DMS153 treated with DMSO at 0.1 percent for 48 hours (cell line): ENCODE measurements at regions not wholly inside any gene's neighbourhood (a gene's known extent, or its start where the extent isn't known, plus 50 kb on each side); places are given as distances from the start of the nearest gene placed in this dataset.
"Not testable (repeated sequence)": the region's sequence is repeated elsewhere in the genome, so short reads cannot be mapped to it uniquely, and the experiment has no call there.

ENCODE experiments used
- DNase-seq: peaks from one replicate; lab custom pipeline; 2025; ENCODE audit not compliant: unreplicated experiment; lab: John Stamatoyannopoulos, UW

DNA sequence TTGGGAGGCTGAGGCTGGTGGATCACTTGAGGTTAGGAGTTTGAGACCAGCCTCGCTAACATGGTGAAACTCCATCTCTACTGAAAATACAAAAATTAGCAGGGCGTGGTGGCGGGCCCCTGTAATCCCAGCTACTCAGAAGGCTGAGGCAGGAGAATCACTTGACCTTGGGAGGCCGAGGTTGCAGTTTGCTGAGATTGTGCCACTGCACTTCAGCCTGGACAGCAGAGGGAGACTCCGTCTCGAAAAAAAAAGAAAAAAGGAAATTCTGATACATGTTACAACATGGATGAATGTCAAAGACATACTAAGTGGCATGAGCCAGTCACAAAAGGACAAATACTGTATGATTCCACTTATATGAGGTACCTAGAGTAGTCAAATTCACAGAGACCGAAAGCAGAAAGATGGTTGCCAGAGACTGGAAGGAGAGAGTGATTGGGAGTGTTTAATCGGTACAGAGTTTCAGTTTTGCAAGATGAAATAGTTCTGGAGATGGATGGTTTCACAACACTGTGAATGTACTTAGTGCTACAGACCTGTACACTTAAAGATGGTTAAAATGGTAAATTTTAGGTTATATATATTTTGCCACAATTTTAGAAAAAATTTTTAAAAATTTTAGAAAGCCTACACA lies 92.3 kb downstream of the BLID start:
- no peak for DNase-seq

DNA sequence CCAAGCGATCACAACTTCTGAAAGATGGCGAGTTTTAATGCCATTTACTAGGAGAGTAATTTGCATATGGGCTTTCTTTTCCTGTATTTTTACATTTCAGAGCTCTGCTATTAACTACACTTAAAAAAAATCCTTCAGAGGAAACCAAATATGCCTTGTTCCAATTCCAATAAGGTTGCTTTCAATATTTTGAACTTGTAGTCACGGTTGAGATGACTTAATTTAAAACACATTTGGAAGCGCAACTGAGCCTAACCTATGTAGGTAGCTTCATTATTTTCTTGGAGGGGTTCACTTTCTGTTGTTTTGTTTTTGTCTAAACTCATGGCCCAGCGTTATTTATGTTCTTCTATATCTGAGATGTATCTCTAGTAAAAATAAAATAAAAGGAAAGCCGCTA lies 93.4 kb downstream of the BLID start:
- no peak for DNase-seq

DNA sequence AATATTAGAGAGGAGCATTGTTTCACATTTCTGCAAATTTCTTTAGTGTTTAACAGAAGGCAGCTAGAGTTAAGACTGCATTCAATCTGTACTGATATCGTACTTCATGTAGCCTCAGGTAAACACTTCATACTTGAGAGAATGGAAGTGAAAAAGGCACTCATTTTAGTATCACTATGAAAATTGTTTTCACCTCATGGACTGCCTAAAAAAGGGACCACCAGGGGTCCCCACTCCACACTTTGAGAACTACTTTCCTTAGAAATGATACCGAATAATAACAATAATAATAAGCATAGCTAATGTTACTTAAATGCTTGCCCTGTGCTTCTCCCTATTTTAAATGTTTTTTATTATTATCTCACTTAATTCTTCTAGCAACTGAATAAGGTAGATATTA lies 95.1 kb downstream of the BLID start:
- DNase-seq = no peak

DNA sequence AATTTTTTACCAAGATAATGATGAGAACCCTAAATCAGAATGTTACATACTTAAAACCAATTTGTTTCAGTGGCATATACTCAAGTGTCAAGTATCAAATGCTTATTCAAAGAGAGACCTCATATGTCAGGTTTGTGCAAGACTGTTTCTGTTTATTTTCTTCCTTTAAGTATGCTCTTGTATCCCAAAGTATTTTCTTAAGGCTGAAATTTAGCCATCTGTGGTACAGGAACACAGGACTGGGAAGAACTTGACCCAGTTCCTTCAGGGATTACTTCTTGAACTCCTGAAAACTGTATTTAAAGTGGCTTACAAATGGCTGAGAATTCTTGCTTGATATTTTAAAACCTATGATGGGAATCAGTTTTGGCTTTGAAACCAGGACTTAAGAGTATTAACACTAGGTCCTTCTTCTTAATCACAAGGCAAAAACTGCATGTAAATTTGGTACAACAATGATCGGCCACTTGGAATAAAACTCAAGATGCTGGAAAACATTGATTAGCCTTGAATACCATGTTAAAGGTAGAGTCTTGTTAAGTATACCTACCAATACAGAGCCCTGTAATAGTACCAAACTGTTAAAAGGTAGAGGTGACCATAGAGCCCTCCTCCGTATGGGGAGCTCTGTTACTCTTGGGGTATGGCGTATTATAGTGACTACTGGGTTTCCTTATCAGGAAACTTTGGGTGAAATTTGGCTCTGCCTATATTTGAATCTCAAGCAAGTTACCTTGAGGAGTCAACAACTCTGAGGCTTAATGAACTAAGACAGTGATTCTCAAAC lies 95.9 kb downstream of the BLID start:
- no peak for DNase-seq

DNA sequence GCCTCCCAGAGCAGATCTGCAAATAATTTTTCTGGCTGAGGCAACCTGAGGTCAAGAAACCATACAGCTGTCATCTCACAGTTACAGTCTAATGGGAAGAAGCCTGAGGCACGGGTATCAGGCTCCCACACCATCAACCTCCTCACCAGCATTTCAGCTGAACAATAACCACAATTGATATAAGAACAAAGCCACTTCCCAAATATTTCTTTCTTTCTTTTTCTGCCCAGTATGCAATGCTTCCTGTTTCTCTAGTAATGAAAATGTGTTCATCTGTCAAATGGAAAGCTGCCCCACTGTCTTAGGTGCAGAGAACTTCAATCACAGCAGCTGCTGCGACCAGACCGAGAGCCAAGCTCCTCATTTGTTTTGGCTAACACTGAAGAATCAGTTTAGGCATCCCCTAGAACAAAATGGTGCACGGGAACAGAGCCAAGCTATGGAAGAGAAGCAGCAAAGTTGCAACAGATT lies 108.4 kb downstream of the BLID start:
- DNase-seq = no peak

DNA sequence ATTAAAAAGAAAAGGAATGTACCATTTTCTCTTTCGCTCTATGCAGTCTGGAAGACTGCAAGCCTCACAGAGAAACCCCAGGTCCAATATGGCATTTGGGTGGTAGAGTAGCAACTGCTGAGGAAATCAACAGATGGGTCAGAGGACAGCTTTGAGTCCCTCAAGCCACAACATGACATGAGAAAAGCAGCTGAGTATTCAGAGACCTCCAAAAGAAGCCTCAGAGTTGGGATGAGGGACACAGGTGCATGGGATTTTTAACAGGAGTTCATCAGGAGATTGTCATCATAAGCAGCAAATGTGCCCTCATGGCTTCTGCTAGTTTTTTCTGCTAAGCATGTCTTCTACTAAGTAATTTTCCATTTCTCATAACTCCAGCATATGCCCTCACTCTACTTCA lies 111.6 kb downstream of the BLID start:
- no peak for DNase-seq

DNA sequence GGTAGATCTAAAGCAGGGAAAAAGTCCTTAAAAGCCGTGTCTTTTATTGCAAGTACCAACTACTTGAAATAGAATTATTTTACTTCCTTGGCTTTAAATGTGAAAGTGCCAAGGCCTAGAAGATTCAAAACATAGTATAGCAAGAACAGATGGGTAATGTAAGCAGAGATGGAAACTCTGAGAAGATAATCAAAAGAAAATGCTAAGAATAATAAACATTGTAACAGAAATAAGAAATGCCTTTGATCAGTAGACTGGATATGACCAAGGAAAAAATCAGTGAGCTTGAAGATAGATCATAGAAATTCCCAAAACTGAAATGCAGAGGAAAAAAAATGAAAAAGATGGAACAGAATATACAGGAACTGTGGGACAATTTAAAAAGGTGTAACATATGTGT lies 113.1 kb downstream of the BLID start:
- no peak for DNase-seq

DNA sequence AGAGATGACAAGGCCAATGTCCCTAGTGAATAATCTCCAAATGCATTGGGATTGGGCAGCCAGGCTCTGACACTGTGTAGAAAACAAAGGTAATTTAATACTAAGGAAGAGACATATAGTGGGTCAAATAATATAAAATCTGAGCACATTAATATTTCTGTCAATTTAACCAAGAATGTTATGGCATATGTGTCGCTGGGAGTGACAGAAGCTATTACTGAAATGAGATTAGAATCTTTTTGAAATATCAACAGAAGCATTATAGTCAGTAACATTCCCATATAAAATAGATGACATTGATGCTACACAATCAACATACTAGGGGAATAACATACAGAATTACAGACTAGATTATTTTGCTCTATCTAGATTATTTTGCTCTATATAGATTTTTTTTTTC lies 114.0 kb downstream of the BLID start:
- no peak for DNase-seq

DNA sequence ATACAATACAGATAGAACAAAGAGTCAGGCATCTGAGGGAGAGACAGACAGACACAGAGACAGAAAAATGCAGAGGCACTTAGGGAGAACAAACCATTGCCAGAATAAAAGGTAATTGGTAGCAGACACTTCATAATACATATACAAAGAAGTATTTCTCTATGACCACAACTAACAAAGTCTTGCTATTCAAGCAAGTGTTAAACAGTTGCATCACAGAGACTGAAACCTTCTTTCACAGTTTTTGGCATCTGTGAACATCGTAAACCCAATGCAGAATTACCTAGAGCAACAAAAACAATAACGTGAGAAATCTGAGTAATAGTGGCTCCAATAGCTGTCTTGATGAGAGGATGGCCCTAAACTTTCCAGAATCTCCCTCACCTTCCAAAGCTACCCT lies 116.4 kb downstream of the BLID start:
- no peak for DNase-seq

DNA sequence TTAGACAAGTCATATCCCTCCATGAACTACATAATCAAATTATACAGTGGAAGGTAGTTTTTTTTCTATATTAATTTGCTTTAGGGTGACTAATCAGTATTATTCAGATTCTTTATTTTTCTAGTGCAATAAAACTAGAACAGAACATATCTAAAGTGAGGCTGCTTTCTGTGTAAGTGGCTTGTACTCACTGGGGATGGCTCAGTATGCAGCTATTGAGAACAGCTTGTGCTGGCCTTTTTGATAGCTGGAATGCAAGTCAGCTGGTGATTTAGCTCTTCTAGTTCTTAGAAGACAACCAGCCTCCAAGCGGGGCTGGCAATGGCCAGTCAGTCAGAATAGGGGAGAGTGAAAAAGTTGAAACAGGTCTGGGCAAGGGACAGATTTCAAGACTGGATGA lies 119.4 kb downstream of the BLID start:
- no peak for DNase-seq

DNA sequence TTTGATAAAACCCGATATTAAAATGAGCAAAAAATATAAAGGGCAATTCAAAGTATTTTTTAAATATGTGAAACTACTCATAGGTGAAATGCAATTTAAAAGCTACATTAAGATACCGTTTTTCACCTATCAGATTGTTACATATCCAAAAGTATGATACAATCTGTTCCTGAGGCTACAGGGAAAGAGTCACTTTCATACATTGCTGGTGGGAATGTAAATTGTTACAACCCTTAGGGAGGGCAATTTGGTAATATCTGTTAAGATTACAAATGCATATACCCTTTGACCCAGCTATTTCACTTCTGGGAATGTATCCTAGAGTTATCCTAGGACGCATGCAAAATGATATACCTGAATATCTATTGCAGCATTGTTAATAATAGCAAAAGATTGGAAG lies 132.1 kb downstream of the BLID start:
- no peak for DNase-seq

DNA sequence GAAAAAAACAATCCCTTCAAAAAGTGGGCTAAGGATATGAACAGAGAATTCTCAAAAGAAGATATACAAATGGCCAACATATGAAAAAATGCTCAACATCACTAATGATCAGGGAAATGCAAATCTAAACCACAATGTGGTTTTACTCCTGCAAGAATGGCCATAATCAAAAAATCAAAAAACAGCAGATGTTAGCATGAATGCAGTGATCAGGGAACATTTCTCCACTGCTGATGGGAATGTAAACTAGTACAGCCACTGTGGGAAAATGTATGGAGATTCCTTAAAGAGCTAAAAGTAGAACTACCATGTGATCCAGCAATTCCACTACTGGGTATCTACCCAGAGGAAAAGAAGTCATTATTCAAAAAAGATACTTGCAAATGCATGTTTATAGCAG lies 138.1 kb downstream of the BLID start:
- DNase-seq = not testable (repeated sequence)

DNA sequence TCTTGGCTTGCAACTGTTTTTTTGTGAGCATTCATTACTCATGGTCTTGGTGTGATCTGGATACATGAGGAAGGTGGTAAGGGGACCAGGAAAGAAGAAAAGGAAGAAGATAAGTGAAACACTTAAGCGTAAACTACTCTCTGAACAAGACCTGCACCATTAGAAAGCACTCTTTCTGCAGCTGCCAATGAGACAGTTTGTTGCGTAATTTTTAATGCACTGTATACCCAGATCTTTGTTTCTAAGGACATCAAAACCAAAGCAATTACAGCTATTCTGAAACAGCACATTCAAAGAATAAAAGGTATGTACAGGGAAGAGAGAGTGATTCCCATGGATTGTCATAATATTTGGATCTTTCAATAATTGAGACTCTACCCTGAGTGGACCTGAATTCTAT lies 147.4 kb downstream of the BLID start:
- no peak for DNase-seq

DNA sequence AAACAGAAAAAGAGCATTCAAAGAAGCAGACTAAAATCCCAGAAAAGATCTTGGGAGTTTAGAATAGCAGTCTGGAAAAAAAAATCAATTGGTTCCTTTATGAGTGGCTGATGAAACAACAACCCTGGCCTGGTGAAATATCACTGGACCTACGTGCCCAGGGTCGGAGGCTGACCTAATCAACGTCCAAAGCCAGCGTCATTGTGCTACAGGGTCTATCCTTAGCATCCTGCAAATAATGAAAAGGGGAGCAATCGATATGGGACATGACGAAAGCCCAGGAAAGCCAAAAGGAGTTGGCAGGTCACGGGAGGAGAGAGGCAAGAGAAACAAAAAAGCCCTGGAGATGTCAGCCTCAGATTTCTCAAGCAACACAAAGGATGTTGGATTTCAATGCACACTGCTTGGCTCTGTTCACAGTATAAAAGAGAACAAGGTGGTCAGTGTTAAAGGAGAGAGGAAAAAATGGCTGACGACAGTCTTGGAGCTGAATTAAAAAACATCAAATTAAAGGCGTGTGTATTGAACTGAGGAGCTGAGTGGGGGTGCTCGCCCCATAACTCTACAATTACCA lies 148.8 kb downstream of the BLID start:
- no peak for DNase-seq

DNA sequence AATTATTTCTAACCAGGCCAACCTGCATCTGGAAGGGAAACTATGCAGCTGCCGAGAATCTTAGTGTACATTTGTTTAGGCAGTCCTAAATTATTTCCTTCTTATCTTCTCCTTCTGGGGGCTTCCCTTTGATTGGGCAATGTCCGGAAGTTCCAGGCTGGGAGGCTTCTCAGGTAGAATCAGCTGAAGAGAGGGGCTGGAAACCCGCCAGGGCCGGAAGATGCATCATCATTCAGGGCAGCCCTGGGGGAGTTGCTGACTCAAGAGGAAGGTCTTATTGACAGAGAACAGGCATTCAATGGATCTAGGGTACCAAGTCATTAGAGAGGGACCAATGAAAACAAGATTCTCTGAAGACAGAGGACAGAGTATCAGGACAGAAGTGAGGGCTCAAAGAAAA lies 150.7 kb downstream of the BLID start:
- DNase-seq = no peak

DNA sequence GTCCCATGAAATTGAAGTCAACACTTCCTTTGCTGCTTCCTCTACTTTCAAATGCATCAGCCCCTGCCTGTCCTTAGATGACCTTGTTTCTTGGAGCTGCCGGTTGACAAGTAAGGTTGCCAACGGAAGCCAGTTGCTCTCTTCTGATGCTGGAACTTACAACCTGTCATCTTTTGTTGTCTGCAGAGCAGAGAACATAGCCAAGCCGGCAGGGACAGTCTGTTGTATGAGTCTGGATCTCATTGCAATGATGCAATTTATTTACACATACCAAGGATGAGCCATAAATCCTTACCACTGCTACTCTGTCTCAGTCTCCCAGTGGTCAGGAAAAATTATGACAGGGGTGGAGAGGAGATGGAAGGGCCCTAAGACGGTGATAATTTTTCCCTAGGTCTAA lies 151.4 kb downstream of the BLID start:
- peak; percentile 12 for DNase-seq

DNA sequence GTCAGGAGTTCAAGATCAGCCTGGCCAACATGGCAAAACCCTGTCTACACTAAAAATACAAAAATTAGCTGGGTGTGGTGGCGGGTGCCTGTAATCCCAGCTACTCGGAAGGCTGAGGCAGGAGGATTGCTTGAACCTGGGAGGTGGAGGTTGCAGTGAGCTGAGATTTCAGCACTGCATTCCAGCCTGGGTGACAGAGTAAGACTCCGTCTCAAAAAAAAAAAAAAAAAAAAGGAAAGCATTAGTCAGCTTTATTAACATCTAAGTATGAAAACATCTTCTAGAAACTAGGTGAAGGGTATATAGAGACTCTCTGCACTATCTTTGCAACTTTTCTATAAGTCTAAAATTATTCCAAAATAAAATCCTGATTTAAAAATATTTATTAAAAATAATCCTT lies 152.2 kb downstream of the BLID start:
- not testable (repeated sequence) for DNase-seq

DNA sequence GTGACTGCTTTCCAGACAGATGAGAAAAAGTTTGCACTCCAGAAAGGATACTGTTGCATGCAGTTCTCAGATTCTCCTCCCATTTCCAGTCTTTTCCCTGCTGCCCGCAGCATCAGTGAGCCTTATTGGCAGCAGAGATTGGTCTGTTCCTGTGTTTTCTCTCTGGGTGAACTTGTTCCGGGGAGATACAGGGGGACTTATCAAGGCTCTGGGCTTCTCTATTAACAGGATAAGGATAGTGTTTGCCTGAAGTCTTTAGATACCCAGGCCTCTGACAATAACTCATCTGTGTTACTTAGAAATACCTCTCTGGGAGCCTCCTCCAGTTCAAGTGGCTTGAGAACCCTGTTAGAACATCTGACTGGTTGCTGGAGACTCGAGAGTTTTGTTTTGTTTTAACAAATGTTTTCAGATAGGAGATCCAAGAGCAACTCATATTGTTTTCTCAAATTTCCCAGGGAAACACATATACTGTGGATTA lies 154.7 kb downstream of the BLID start:
- no peak for DNase-seq

DNA sequence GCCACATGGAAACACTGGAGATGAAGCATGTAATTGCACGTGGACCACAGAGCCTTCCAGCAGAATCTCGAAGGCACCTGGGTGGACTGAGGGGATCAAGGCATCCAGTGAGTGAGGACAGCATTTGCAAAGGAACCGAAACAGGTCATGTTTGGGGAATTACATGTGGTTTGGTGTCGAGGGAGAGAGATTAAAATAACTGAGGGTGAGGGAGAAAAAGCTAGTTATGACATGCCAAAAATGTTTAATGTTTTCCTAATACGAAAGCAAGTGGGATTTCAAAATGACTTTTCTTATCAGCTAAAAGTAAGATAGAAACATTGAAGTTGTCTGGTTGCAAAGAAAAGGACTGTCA lies 157.1 kb downstream of the BLID start:
- no peak for DNase-seq

DNA sequence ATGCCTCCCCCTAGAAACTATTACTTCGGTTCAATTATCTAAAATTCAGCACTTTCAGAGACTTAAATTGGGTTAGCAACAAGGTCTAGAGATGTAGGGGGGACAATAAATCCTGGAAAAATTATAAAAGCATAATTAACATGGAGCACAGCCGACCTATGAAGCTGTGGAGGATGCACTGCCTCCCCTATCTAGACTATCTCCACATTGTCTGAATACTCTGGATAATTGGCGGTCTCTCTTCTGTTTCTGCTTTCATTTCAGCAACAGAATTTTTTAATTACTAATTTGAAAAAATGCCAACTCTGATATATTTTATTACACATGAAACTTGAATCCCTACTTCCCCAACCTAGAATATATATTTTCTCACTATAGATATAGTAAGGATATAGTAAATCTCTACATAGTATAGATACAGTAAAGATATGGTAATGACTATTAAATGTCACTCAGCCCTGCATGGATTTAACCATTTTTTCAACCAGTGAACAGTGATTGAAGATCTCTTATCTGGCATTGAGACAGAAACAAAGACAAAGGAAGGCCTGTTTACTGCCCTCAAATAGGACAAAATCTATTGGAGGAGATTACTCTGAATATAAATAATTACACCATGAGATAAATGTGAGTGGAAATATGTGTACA lies 157.6 kb downstream of the BLID start:
- DNase-seq = no peak

DNA sequence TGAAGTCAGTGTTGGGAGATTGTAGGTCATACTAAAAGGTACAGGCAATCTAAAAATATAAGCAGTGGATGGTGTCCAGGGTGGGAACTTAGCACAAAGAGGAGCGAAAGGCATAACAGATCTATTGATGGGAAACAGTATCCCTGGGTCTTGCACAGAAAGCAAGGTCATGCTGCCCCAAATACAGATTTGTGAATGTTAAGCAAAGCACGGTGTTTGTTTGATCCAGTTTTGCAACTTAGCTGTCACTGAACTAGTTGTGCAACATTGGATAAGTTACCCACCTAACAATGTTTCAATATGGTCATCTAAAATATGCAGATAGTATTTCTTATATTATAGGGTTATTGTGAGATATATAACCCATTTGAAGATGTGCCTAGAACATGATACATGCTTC lies 162.9 kb downstream of the BLID start:
- no peak for DNase-seq

DNA sequence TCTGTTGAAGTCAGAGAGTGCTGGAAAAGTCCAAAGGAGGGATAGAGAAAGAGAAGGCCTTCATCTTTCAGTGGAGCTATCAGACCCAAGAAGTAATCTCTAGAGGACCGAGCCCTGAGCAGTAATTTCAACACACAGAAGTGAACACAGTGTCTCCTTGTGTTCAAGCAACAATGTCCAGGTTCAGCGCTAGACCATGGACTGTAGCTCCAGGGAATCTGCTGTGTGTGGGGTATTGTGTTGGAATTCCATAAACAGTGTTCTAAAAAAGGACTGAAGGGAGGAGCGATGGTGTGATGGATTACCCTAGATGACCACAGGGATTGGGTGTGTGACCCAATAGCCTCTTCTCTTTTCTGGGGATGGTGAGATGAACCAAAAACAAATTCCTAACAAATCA lies 165.9 kb downstream of the BLID start:
- no peak for DNase-seq
